PC-9 (cell line): ENCODE measurements at regions not wholly inside any gene's neighbourhood (a gene's known extent, or its start where the extent isn't known, plus 50 kb on each side); places are given as distances from the start of the nearest gene placed in this dataset.

Experiments used
- CTCF ChIP-seq: fragments of 200-600 bp; sonication (generic); conservative IDR thresholded peaks from 2 replicates; pipeline ENCODE4 v1.6.1; 2017; ENCODE audit warnings: mixed run types, antibody characterized with exemption, mild to moderate bottlenecking, moderate library complexity
- EZH2 ChIP-seq: fragments of 200-600 bp; sonication (generic); IDR thresholded peaks from 2 replicates; pipeline ENCODE4 v1.8.0; 2017; ENCODE audit warnings: antibody characterized with exemption, low read depth

- no peak for TF ChIP-seq CTCF
- no peak for TF ChIP-seq EZH2
Measured at GRCh38 chr10:129187331-129187730, 279.7 kb upstream of the MGMT start.
